Vagina (tissue), 2 donors: ENCODE measurements at regions not wholly inside any gene's neighbourhood (a gene's known extent, or its start where the extent isn't known, plus 50 kb on each side); places are given as distances from the start of the nearest gene placed in this dataset.

Experiments used
- POLR2AphosphoS5 ChIP-seq, 2 donors: sonication (generic); formaldehyde crosslinking; IDR thresholded peaks; one replicate each; pipeline ENCODE4 v1.9.0; 2017; ENCODE audit warnings: antibody characterized with exemption in 2 of 2, mild to moderate bottlenecking in 2 of 2, low read depth in 1 of 2; ENCODE audit not compliant: insufficient read depth in 1 of 2
- TF ChIP-seq, protein P1 (sequence below), 3 experiments: fragments of 450-650 bp in 2 of 3; fragments of 200-600 bp in 1 of 3; sonication (generic) in 1 of 3; IDR thresholded peaks; one replicate each; pipeline ENCODE4 v1.5.1; 2017 to 2019; ENCODE audit warnings: antibody characterized with exemption in 3 of 3, mild to moderate bottlenecking in 2 of 3, moderate library complexity in 2 of 3

DNA sequence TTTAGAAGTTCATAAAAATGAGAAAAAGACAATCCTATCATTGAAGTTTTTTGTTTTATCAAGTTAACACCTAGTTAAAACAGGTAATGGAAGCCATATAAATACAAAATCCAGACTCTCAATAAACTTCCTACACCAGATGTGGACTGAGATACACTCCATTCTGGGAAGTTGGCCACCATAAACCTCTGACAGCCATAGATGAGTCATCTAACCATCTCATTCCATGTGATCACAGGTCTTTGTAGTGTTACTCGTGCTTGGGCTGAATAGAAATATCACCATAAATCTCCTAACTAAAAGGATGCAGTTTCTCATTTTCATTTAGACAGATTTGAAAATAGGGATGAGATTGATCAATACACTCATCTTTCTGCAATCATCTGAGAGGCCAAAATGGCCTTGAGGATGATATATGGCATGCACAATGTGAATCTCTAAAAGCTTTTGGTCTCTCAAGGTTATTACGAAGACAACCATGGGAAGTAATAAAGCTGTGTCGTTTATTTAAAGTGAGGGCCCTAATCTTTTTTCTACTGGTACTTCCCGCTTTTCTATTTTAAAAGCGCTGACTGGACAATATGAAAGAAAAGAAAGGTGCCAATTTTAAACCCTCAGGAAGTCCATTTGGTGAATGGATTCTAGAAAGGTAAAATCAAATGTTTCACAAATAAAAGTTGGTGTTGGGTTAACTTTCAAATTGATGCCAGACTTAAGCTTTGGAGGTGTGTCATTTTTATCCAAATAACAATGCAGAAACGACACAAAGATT, 155.5 kb downstream of the POLR2M start:
- peak in 1 of 2 donors; percentile 57 for TF ChIP-seq POLR2AphosphoS5 (IDR thresholded peaks at IDR 0.05; ENCODE audit: insufficient read depth in 1 of 2, low read depth in 1 of 2)
- TF ChIP-seq, protein P1, sequence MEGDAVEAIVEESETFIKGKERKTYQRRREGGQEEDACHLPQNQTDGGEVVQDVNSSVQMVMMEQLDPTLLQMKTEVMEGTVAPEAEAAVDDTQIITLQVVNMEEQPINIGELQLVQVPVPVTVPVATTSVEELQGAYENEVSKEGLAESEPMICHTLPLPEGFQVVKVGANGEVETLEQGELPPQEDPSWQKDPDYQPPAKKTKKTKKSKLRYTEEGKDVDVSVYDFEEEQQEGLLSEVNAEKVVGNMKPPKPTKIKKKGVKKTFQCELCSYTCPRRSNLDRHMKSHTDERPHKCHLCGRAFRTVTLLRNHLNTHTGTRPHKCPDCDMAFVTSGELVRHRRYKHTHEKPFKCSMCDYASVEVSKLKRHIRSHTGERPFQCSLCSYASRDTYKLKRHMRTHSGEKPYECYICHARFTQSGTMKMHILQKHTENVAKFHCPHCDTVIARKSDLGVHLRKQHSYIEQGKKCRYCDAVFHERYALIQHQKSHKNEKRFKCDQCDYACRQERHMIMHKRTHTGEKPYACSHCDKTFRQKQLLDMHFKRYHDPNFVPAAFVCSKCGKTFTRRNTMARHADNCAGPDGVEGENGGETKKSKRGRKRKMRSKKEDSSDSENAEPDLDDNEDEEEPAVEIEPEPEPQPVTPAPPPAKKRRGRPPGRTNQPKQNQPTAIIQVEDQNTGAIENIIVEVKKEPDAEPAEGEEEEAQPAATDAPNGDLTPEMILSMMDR (IDR thresholded peaks at IDR 0.05): no peak
